ENCODE measurements at regions not wholly inside any gene's neighbourhood (a gene's known extent, or its start where the extent isn't known, plus 50 kb on each side); places are given as distances from the start of the nearest gene placed in this dataset.

DNA sequence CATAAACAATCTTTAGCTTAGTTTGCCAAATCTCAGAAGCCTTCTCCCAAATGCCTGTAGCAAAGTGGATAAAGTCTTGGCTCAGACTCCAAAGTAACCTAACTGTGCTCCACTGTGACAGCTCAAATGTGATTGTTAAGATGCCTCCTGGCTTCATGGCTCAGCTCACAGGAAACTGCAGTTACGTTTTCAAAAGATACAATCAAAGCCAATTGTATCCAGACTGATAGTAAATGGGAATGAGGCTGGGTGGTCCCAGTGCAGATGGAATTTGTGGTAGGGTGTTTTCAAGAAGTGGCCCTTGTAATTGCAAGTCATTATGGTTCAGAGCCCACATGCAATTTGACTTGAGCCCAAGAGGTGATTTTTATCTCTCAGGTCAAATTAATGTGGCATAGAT is 151.2 kb upstream of the TAB2 start:
- Histone ChIP-seq H3K9me3 (replicated peaks; ENCODE audit: control insufficient read depth, insufficient read depth, low read depth, low read length) (no peaks in the 10 kb centered on the region), H3K9me1 (ENCODE audit: control insufficient read depth, insufficient read depth, low read length) (no peaks in the 10 kb centered on the region), H3K4me1 (replicated peaks in 1 of 2; ENCODE audit: control insufficient read depth in 2 of 2, insufficient read depth in 2 of 2, low read length in 2 of 2) (peaks cover 3 to 6% of the 10 kb centered on the region in 2 experiments; a peak in 4 of 5 replicates), H3K27me3 (ENCODE audit: control insufficient read depth in 2 of 2, insufficient read depth in 2 of 2, low read length in 2 of 2) (peaks cover 0 to 2% of the 10 kb centered on the region in 2 experiments; a peak in 1 of 5 replicates), H3K9ac (ENCODE audit: insufficient read depth in 1 of 2, low read depth in 2 of 2, low read length in 2 of 2) (no peak overlapping the region), H4K20me1 (replicated peaks; ENCODE audit: control insufficient read depth, insufficient read depth, low read length) (no peaks in the 10 kb centered on the region), H3K36me3 (ENCODE audit: control insufficient read depth, insufficient read depth, low read length) (no peaks in the 10 kb centered on the region), H3K27ac (ENCODE audit: extremely low read depth, low read depth, low read length) (no peak overlapping the region), H3K4me2 (ENCODE audit: insufficient read depth, low read length) (no peak overlapping the region), H3K79me2 (ENCODE audit: control insufficient read depth, insufficient read depth, low read length) (no peaks in the 10 kb centered on the region), H3K4me3 (no peak overlapping the region), H2AFZ (ENCODE audit: low read depth, low read length) (no peak overlapping the region)
- ChIA-PET CTCF (ENCODE audit: low intra/inter-chr PET ratio) (no interaction called here), POLR2A (interaction anchor here (0.6 to 0.9 kb wide), 2 partner anchors 69 to 750 kb away, joined by 3 to 4 read pairs; no protein-coding TSS in a partner anchor)
- 0 out of 2 replicates have a peak, but pooled peaks have one; percentile 28 for TF ChIP-seq MAFG (tag; conservative IDR thresholded peaks at IDR 0.05)
- TF ChIP-seq POLR2B (IDR thresholded peaks at IDR 0.05; ENCODE audit: low read depth, partially characterized antibody), result no peak
- TF ChIP-seq TCF7L2 (IDR thresholded peaks at IDR 0.05; ENCODE audit: low read depth, low read length), result no peak
- no peak for TF ChIP-seq PCBP1 (IDR thresholded peaks at IDR 0.05; ENCODE audit: low read depth, low read length, poor library complexity, severe bottlenecking)
- TF ChIP-seq BCOR (IDR thresholded peaks at IDR 0.05), result no peak
- TF ChIP-seq ILF3 (IDR thresholded peaks at IDR 0.05; ENCODE audit: borderline replicate concordance), result no peak
- TF ChIP-seq FOXA1 (IDR thresholded peaks at IDR 0.05; ENCODE audit: borderline replicate concordance), result no peak
- no peak for TF ChIP-seq CBFB (CRISPR knock-in tag; IDR thresholded peaks at IDR 0.05)
- TF ChIP-seq, protein P1, sequence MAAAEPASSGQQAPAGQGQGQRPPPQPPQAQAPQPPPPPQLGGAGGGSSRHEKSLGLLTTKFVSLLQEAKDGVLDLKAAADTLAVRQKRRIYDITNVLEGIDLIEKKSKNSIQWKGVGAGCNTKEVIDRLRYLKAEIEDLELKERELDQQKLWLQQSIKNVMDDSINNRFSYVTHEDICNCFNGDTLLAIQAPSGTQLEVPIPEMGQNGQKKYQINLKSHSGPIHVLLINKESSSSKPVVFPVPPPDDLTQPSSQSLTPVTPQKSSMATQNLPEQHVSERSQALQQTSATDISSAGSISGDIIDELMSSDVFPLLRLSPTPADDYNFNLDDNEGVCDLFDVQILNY (CRISPR knock-in tag; IDR thresholded peaks at IDR 0.05), result no peak
- TF ChIP-seq ZBED1 (IDR thresholded peaks at IDR 0.05), result no peak
- no peak for TF ChIP-seq ZC3H4 (CRISPR knock-in tag; IDR thresholded peaks at IDR 0.05; ENCODE audit: borderline replicate concordance)
- TF ChIP-seq, protein P2, sequence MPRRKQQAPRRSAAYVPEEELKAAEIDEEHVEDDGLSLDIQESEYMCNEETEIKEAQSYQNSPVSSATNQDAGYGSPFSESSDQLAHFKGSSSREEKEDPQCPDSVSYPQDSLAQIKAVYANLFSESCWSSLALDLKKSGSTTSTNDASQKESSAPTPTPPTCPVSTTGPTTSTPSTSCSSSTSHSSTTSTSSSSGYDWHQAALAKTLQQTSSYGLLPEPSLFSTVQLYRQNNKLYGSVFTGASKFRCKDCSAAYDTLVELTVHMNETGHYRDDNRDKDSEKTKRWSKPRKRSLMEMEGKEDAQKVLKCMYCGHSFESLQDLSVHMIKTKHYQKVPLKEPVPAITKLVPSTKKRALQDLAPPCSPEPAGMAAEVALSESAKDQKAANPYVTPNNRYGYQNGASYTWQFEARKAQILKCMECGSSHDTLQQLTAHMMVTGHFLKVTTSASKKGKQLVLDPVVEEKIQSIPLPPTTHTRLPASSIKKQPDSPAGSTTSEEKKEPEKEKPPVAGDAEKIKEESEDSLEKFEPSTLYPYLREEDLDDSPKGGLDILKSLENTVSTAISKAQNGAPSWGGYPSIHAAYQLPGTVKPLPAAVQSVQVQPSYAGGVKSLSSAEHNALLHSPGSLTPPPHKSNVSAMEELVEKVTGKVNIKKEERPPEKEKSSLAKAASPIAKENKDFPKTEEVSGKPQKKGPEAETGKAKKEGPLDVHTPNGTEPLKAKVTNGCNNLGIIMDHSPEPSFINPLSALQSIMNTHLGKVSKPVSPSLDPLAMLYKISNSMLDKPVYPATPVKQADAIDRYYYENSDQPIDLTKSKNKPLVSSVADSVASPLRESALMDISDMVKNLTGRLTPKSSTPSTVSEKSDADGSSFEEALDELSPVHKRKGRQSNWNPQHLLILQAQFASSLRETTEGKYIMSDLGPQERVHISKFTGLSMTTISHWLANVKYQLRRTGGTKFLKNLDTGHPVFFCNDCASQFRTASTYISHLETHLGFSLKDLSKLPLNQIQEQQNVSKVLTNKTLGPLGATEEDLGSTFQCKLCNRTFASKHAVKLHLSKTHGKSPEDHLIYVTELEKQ (CRISPR knock-in tag; IDR thresholded peaks at IDR 0.05), result no peak
- no peak for TF ChIP-seq ZNF175 (CRISPR knock-in tag; IDR thresholded peaks at IDR 0.05; ENCODE audit: low read depth)
- 0 out of 2 replicates have a peak, but pooled peaks have one; percentile 7 for TF ChIP-seq NFE2 (IDR thresholded peaks at IDR 0.05; ENCODE audit: low read depth)
- no peak for TF ChIP-seq ZNF583 (CRISPR knock-in tag; IDR thresholded peaks at IDR 0.05)
- FAIRE-seq, result no peak
- no peak for DNase-seq (ENCODE audit: extremely low read depth in 1 of 4, low spot score in 3 of 4)
- intact Hi-C loops (cut with micrococcal nuclease), result no loop called here
- BruUV-seq (replicated peaks), result no TSS peak
- in situ Hi-C loops (cut with MboI), result no loop called here
- 0% methylated on average over 1 of the region's 1 CpG for WGBS (ENCODE audit: insufficient coverage, low coverage, missing lambda C conversion rate)
- no peak for ATAC-seq
